ENCODE measurements at regions not wholly inside any gene's neighbourhood (a gene's known extent, or its start where the extent isn't known, plus 50 kb on each side); places are given as distances from the start of the nearest gene placed in this dataset.

GRCh38 chr7:115357703-115357999 is 435.8 kb downstream of the MDFIC start:
- TF ChIP-seq, protein P1, sequence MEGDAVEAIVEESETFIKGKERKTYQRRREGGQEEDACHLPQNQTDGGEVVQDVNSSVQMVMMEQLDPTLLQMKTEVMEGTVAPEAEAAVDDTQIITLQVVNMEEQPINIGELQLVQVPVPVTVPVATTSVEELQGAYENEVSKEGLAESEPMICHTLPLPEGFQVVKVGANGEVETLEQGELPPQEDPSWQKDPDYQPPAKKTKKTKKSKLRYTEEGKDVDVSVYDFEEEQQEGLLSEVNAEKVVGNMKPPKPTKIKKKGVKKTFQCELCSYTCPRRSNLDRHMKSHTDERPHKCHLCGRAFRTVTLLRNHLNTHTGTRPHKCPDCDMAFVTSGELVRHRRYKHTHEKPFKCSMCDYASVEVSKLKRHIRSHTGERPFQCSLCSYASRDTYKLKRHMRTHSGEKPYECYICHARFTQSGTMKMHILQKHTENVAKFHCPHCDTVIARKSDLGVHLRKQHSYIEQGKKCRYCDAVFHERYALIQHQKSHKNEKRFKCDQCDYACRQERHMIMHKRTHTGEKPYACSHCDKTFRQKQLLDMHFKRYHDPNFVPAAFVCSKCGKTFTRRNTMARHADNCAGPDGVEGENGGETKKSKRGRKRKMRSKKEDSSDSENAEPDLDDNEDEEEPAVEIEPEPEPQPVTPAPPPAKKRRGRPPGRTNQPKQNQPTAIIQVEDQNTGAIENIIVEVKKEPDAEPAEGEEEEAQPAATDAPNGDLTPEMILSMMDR (IDR thresholded peaks at IDR 0.05): no peak
- no peak for TF ChIP-seq EP300 (IDR thresholded peaks at IDR 0.05)
- no peak for TF ChIP-seq POLR2A (IDR thresholded peaks at IDR 0.05)

Measured in suprapubic skin (tissue), 3 donors.